HG02623 (cell line): ENCODE measurements at regions not wholly inside any gene's neighbourhood (a gene's known extent, or its start where the extent isn't known, plus 50 kb on each side); places are given as distances from the start of the nearest gene placed in this dataset.
"Not testable (repeated sequence)": the region's sequence is repeated elsewhere in the genome, so short reads cannot be mapped to it uniquely, and the experiment has no call there.

Experiments
- ATAC-seq: cut with Tn5 transposase; IDR thresholded peaks from one replicate; pipeline ENCODE4 v1.9.1; 2021; ENCODE audit warnings: moderate library complexity; ENCODE audit not compliant: unreplicated experiment

DNA sequence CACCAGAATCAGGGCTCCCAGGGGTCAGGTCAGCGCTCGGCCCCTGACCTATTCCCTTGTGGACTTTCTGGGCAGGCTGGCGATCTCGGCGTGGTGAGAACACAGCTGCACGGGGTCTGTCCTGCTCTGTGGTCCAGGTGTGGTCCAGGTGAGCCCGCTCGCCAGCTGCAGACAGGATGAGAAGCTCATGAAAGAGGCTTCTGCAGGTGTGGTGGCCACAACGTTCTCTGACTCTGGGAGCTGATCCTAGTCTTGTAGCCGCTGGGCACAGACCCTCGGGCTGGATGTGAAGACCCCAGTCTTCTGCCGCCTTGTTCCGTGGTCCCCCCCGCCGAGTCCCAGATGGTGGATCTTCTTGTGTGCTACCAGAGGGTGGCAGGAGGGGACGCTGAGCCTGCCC is 129.7 kb downstream of the RTP5 start:
- no peak for ATAC-seq

GRCh38 chr2:242001853-242002252 is 132.3 kb downstream of the RTP5 start:
- ATAC-seq = no peak

- no peak for ATAC-seq
Observed at GRCh38 chr2:242002944-242003343, 133.4 kb downstream of the RTP5 start.

DNA sequence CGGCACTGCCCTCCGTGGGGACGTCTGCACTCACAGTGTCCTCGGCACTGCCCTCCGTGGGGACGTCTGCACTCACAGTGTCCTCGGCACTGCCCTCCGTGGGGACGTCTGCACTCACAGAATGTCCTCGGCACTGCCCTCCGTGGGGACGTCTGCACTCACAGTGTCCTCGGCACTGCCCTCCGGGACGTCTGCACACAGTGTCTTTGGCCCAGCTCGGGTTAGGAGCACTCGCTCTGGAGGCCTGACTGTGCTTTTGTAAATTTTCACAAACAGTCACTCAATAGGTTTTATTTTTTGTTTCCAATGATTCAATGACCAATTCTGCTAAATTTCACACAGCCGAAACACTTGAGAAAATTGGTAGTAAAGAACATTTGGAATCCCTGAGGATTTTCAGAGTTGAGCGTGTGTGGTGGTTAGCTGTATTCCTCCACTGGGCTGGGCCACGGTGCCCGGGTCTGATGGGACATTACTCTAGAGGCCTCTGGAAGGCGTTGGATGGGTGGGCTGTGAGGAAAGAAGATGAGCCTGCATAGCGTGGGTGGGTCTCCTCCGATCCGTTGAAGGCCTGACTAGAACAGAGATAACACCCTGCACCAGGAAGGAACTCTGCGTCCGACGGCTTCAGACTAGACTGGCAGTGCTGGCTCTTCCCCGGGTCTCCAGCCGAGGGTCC is 134.8 kb downstream of the RTP5 start:
- ATAC-seq = no peak

DNA sequence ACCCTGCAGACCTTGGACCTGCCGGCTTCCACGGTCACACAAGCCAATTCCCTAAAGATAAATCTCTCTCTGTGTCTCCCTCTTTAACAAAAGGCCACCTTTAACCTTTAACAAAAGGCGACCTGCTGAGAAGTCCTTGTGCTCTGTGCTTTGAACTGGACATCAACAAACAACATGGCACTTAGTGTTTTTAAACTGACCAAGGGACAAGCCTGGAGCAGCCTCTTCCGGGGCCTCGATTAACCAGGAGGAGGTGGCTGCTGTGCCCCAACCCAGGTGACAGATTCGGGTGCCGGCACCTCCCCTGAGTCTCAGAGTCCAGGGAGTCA is 135.3 kb downstream of the RTP5 start:
- ATAC-seq = no peak

DNA sequence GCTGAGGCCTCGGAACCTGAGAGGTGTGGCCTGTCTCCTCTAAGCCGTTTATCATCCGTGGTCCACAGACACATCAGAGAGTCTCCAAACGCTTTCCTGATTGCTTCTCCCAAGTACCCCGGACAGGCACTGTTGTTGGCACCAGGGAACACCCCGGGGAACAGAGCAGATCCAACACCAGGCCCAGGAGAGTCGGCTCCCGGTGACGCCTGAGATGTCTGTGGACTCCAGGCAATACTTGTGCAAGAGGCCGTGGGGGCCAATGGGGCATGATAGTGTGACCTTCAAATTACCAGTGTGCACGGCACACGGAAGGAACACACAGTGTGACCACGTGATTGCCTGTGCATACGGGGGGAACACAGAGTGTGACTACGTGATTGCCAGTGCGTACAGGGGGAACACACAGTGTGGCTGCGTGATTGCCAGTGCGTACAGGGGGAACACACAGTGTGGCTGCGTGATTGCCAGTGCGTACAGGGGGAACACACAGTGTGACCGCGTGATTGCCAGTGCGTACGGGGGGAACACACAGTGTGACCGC is 136.6 kb downstream of the RTP5 start:
- ATAC-seq = not testable (repeated sequence)

GRCh38 chr2:242008908-242009307 is 139.4 kb downstream of the RTP5 start:
- ATAC-seq = not testable (repeated sequence)

DNA sequence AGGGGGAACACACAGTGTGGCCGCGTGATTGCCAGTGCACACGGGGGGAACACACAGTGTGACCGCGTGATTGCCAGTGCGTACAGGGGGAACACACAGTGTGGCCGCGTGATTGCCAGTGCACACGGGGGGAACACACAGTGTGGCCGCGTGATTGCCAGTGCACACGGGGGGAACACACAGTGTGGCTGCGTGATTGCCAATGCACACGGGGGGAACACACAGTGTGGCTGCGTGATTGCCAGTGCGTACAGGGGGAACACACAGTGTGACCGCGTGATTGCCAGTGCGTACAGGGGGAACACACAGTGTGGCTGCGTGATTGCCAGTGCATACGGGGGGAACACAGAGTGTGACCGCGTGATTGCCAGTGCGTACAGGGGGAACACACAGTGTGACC is 140.3 kb downstream of the RTP5 start:
- ATAC-seq = not testable (repeated sequence)

DNA sequence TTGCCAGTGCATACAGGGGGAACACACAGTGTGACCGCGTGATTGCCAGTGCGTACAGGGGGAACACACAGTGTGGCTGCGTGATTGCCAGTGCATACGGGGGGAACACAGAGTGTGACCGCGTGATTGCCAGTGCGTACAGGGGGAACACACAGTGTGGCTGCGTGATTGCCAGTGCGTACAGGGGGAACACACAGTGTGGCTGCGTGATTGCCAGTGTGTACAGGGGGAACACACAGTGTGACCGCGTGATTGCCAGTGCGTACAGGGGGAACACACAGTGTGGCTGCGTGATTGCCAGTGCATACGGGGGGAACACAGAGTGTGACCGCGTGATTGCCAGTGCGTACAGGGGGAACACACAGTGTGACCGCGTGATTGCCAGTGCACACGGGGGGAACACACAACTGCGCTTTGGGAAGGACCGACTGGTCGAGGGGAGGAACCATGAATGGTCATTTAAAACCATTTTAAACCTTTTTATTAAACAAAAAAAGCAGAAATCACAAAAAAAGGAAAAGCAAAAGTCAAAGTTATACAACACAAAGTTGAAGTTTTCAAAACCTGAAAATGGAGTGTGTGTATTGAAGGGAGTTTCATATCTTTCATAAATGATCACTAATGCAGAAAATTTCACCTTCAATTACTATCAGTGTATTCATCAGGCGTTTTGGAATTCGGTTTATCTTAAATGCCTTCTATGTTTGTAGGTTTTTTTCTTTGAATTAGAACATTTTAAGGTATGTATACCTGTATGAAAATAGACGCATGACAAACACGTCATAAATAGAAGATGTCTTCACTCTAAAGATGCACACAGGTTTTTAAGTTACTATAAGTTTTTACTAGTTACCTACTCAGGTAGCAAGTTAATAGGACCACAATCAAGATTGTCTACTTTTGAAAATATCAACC is 141.0 kb downstream of the RTP5 start:
- not testable (repeated sequence) for ATAC-seq

GRCh38 chr2:242011167-242011513 is 141.6 kb downstream of the RTP5 start:
- ATAC-seq = no peak

DNA sequence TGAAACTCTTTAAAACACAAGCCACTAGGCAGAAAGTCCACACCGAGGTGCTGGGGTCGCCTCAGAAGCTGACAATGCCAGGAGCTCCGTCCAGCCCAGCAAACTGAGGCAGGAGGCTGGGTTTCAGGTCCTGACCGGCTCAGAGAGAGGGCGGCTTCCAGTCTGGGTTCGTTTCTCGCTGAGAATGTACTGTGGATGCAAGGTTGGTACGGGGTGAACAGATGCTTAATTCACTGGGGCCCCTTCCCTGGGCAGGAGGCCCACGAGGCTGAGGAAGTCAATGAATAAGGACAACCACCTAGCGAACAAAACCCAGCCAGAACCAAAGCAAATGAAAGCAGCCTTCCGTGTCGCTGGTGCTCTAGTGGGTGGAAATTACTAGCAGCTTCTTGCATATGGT is 142.0 kb downstream of the RTP5 start:
- no peak for ATAC-seq

DNA sequence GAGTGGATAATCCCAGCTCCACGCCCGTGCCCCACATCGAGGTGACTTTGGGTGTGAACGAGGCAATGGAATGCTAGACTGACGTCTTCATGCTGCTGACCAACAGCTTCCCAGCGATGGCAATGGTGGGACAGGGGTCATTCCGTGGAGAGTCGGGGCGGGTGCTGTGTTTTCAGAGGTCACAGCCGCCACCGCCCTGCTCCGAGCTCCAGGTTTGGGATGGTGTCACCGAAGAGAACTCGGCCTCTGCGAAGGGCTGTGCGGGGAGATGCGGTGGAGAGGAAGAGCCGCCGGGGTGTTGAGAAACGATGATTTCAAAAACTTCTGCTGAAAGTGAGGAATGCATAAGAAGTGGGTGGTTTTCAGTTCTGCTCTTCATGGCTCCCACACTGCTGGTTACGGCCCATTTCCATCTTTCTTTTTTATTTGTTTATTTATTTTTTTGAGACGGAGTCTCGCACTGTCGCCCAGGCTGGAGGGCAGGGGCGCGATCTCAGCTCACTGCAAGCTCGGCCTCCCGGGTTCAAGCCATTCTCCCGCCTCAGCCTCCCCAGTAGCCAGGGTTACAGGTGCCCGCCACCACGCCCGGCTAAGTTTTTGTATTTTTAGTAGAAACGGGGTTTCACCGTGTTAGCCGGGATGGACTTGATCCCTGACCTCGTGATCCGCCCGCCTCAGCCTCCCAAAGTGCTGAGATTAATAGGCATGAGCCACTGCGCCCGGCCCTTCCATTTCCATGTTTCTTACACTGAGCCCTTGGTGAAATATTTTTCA is 142.6 kb downstream of the RTP5 start:
- ATAC-seq = no peak

- ATAC-seq = no peak
Observed at GRCh38 chr2:242012956-242013764, 143.6 kb downstream of the RTP5 start.

- ATAC-seq = no peak
Observed at GRCh38 chr2:242013771-242014170, 144.2 kb downstream of the RTP5 start.

- ATAC-seq = no peak
Observed at GRCh38 chr2:242015108-242016065, 145.9 kb downstream of the RTP5 start.

- ATAC-seq = no peak
Observed at GRCh38 chr2:242017086-242017485, 147.6 kb downstream of the RTP5 start.

GRCh38 chr2:242018416-242018815 is 148.9 kb downstream of the RTP5 start:
- not testable (repeated sequence) for ATAC-seq

GRCh38 chr2:242019344-242019743 is 149.8 kb downstream of the RTP5 start:
- ATAC-seq = no peak

- no peak for ATAC-seq
Observed at GRCh38 chr2:242020196-242021004, 150.9 kb downstream of the RTP5 start.
